ENCODE measurements at regions not wholly inside any gene's neighbourhood (a gene's known extent, or its start where the extent isn't known, plus 50 kb on each side); places are given as distances from the start of the nearest gene placed in this dataset.

DNA sequence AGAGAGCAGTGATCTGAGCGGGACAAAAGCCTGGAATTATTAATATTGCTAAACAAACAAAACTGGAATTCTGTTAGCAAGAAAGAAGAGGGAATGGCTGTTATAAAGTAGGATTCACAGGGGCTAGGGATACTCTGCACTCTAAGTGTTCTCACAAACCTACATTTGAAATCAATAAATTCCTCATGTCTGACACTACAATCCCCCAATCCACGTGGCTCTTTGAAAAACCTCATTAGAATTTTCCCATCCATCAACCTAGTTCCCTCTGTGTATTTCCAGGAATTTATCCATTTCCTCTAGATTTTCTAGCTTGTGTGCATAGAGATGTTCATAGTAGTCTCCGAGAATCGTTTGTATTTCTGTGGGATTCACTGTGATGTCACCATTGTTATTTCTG is 307.5 kb downstream of the RBM26 start:
- no peak for TF ChIP-seq CTCF (IDR thresholded peaks at IDR 0.05)
- no peak for TF ChIP-seq POLR2A (IDR thresholded peaks at IDR 0.05)
- TF ChIP-seq POLR2AphosphoS5 (IDR thresholded peaks at IDR 0.05): no peak

Measured in prostate gland (tissue), 2 donors.